ENCODE measurements at regions not wholly inside any gene's neighbourhood (a gene's known extent, or its start where the extent isn't known, plus 50 kb on each side); places are given as distances from the start of the nearest gene placed in this dataset.

DNA sequence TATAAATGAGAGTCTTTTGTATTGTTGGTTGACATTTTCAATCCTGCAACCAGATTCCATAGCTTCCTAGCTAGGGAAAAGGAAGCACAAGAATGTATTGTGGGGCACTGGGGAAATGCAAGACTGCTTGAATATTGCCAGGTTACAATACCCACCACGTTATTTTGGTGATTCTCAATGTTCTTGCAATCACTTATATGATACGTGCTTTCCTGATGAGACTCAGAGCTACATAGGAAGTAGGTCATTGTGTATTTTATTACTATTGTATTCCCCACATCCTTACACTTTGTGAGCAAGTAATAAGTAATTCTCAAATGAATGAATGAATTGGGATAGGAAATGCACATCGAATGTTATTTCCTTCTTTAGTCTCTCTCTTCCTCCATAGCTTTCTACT is 217.1 kb upstream of the CD180 start:
- Histone ChIP-seq H3K36me3 (ENCODE audit: insufficient read depth, low read length) (no peaks in the 10 kb centered on the region), H3K4me3 (ENCODE audit: low read length in 2 of 2) (no peak overlapping the region), H3K9me3 (ENCODE audit: control insufficient read depth in 1 of 2, low read length in 2 of 2) (no peaks in the 10 kb centered on the region), H3K27ac (ENCODE audit: low read depth, low read length) (no peak overlapping the region), H3K4me1 (ENCODE audit: insufficient read depth, low read length) (no peaks in the 10 kb centered on the region), H3K27me3 (ENCODE audit: insufficient read depth, low read length) (no peaks in the 10 kb centered on the region)
- Mint-ChIP-seq H3K4me3 (no peak overlapping the region), H3K36me3 (no peaks in the 10 kb centered on the region), H3K4me1 (peaks cover 6 to 15% (median 10%) of the 10 kb centered on the region in 4 donors), H3K9me3 (peaks cover 0 to 2% (median 0%) of the 10 kb centered on the region in 8 donors), H3K27me3 (peaks cover 0 to 1% of the 10 kb centered on the region in 2 donors), H3K27ac (no peak overlapping the region)
- no peak for DNase-seq
- ChIA-PET CTCF (ENCODE audit: partially characterized antibody) (no interaction called here), POLR2A (ENCODE audit: partially characterized antibody) (no interaction called here)
- intact Hi-C loops (cut with micrococcal nuclease) = no loop called here

DNA sequence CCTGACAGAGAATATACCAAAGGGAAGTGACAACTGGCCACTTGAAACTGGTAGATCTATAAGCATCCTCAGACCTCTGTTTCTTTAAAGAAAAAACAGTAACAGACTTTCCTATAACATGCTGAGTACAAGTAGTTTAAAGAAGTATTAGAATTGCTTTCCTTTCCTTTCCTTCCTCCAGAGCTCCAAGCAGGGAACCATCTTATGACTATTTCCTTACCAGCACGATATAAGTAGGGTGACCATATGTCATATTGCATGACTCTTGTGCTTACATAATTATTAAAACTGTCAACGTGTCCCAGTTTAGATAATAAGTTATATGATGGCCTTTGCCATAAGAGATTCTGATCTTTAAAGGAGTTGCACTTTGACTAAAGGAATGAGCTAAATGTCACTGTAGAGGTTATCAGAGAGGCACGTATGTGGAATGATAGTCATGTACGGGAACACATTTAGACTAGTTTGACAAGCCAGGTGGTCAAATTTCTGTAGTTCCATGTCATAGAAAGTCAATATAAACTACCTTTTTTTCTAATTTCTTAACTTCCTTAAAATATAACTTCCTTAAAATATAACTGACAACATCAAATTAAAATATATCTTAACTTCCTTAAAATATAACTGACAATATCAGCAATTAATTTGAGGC is 212.7 kb upstream of the CD180 start:
- H3K36me3 ChIP-seq (ENCODE audit: insufficient read depth, low read length) = no peaks in the 10 kb centered on the region
- no peak overlapping the region for H3K4me3 ChIP-seq (ENCODE audit: low read length in 2 of 2)
- CTCF ChIA-PET (ENCODE audit: partially characterized antibody) = no interaction called here
- DNase-seq = no peak
- H3K27ac ChIP-seq (ENCODE audit: low read depth, low read length) = no peak overlapping the region
- POLR2A ChIA-PET (ENCODE audit: partially characterized antibody) = no interaction called here
- H3K27ac Mint-ChIP-seq = no peak overlapping the region
- H3K27me3 Mint-ChIP-seq = peaks cover 0 to 4% of the 10 kb centered on the region in 2 donors
- H3K36me3 Mint-ChIP-seq = no peaks in the 10 kb centered on the region
- no peaks in the 10 kb centered on the region for H3K4me1 ChIP-seq (ENCODE audit: insufficient read depth, low read length)
- H3K4me3 Mint-ChIP-seq = no peak overlapping the region
- H3K9me3 ChIP-seq (ENCODE audit: control insufficient read depth in 1 of 2, low read length in 2 of 2) = no peaks in the 10 kb centered on the region
- no peaks in the 10 kb centered on the region for H3K9me3 Mint-ChIP-seq
- H3K4me1 Mint-ChIP-seq = no peaks in the 10 kb centered on the region
- H3K27me3 ChIP-seq (ENCODE audit: insufficient read depth, low read length) = no peaks in the 10 kb centered on the region
- intact Hi-C loops (cut with micrococcal nuclease) = no loop called here

DNA sequence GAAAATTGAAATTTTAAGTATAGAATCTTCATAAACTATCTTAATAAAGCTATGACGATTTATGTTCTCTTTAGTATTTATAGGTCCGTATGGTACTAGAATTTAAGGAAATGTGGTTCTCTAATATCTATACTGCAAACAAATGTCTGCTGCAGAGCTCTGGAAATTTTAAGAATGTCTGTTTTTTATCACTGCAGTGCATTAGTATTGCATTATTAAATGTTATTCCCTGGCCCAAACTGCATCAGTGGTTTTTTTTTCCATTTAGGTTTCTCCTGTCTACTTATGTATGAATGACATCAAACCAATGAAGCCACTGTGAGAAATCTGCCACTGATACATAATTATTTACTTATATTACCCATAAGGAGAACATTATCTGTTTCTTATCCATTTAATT is 211.4 kb upstream of the CD180 start:
- H3K4me3 Mint-ChIP-seq = no peak overlapping the region
- peaks cover 0 to 3% (median 0%) of the 10 kb centered on the region in 8 donors for H3K9me3 Mint-ChIP-seq
- no peaks in the 10 kb centered on the region for H3K27me3 ChIP-seq (ENCODE audit: insufficient read depth, low read length)
- H3K4me3 ChIP-seq (ENCODE audit: low read length in 2 of 2) = no peak overlapping the region
- no peaks in the 10 kb centered on the region for H3K9me3 ChIP-seq (ENCODE audit: control insufficient read depth in 1 of 2, low read length in 2 of 2)
- peaks cover 4 to 8% of the 10 kb centered on the region in 2 donors for H3K27me3 Mint-ChIP-seq
- CTCF ChIA-PET (ENCODE audit: partially characterized antibody) = no interaction called here
- POLR2A ChIA-PET (ENCODE audit: partially characterized antibody) = no interaction called here
- no peaks in the 10 kb centered on the region for H3K36me3 Mint-ChIP-seq
- no peak for DNase-seq
- no peak overlapping the region for H3K27ac Mint-ChIP-seq
- no peak overlapping the region for H3K27ac ChIP-seq (ENCODE audit: low read depth, low read length)
- H3K4me1 ChIP-seq (ENCODE audit: insufficient read depth, low read length) = no peaks in the 10 kb centered on the region
- intact Hi-C loops (cut with micrococcal nuclease) = no loop called here
- no peaks in the 10 kb centered on the region for H3K36me3 ChIP-seq (ENCODE audit: insufficient read depth, low read length)
- no peaks in the 10 kb centered on the region for H3K4me1 Mint-ChIP-seq

DNA sequence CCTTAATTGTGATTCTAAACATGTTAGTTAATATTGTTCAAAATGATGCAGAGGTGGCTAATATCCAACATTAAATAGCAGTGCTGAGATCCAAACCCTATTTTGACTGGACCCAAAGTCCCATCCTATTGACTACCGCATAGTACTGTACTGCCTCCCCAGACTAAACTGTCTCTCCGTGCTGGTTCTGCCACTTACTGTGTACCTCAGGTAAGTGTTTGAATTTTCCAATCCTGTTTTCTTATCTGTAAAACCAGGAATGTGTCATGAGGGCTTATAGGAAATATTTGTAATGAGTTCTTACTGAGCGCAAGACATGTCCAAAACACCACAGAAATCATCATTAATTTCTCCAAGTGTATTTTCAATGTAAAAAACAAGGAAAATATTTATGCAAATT is 209.2 kb upstream of the CD180 start:
- Histone ChIP-seq H3K4me3 (ENCODE audit: low read length in 2 of 2) (no peak overlapping the region), H3K4me1 (ENCODE audit: insufficient read depth, low read length) (no peaks in the 10 kb centered on the region), H3K36me3 (ENCODE audit: insufficient read depth, low read length) (no peaks in the 10 kb centered on the region), H3K27me3 (ENCODE audit: insufficient read depth, low read length) (no peaks in the 10 kb centered on the region), H3K9me3 (ENCODE audit: control insufficient read depth in 1 of 2, low read length in 2 of 2) (no peaks in the 10 kb centered on the region), H3K27ac (ENCODE audit: low read depth, low read length) (no peak overlapping the region)
- POLR2A ChIA-PET (ENCODE audit: partially characterized antibody) = no interaction called here
- intact Hi-C loops (cut with micrococcal nuclease) = no loop called here
- H3K27me3 Mint-ChIP-seq = peaks cover 4 to 8% of the 10 kb centered on the region in 2 donors
- CTCF ChIA-PET (ENCODE audit: partially characterized antibody) = no interaction called here
- no peaks in the 10 kb centered on the region for H3K36me3 Mint-ChIP-seq
- no peak for DNase-seq
- H3K4me1 Mint-ChIP-seq = no peaks in the 10 kb centered on the region
- H3K4me3 Mint-ChIP-seq = no peak overlapping the region
- no peak overlapping the region for H3K27ac Mint-ChIP-seq
- H3K9me3 Mint-ChIP-seq = peaks cover 0 to 3% (median 0%) of the 10 kb centered on the region in 8 donors

DNA sequence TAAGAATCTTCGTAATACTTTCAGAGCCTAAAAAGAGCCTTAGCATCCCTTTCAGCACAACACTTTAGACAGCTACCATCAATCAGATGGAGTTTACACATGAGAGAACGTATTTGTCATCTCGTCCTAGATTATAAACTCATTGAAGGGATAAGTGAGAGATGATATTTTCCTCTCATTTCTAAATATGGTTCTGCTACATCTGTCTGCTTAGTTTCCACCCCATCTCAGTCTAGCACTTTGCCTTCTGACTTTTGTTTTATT is 208.4 kb upstream of the CD180 start:
- intact Hi-C loops (cut with micrococcal nuclease) = no loop called here
- Histone ChIP-seq H3K27ac (ENCODE audit: low read depth, low read length) (no peak overlapping the region), H3K36me3 (ENCODE audit: insufficient read depth, low read length) (no peaks in the 10 kb centered on the region), H3K9me3 (ENCODE audit: control insufficient read depth in 1 of 2, low read length in 2 of 2) (no peaks in the 10 kb centered on the region), H3K4me1 (ENCODE audit: insufficient read depth, low read length) (no peaks in the 10 kb centered on the region), H3K4me3 (ENCODE audit: low read length in 2 of 2) (no peak overlapping the region), H3K27me3 (ENCODE audit: insufficient read depth, low read length) (no peaks in the 10 kb centered on the region)
- no peak overlapping the region for H3K27ac Mint-ChIP-seq
- ChIA-PET POLR2A (ENCODE audit: partially characterized antibody) (no interaction called here), CTCF (ENCODE audit: partially characterized antibody) (no interaction called here)
- no peaks in the 10 kb centered on the region for H3K36me3 Mint-ChIP-seq
- H3K4me1 Mint-ChIP-seq = no peaks in the 10 kb centered on the region
- peaks cover 0 to 3% (median 0%) of the 10 kb centered on the region in 8 donors for H3K9me3 Mint-ChIP-seq
- H3K27me3 Mint-ChIP-seq = peaks cover 4 to 8% of the 10 kb centered on the region in 2 donors
- H3K4me3 Mint-ChIP-seq = no peak overlapping the region
- DNase-seq = no peak

DNA sequence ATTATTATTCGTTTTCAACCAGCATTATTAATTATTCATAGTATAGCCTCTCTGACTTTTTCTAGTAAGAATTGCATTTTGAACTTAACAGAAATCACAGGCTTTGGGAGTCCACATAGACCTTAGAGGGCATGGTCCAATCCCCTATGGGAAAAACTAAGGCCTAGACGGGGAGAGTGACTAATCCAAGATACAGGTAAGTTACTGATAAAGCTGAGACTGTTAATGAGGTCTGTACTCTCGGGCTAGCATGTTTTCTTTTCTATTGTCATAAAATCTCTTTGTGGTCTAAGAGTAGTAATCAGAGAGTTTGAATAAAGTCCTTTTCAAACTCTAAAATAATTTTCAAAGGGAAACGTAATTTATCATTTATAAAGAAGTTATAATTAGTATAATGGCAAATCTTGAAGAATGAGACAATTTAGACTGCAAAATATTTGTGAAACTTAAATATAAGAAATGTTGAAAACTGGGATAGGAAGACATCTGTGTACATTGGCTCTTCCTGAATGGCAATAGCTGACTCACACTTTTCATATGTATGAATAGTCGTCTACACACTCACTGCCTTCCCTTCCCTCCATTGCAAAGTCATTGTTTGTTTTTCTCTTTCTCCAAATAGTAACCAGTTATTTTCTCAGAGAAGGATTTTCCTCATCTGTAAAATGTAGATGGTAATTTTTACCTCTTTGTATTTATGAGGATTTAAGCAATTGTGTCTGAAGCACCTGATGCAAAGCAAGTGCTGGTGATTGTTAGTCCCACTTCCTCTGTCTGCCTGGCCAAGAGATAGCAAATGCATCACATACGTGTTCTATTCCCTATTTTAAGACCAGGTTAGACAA is 207.9 kb upstream of the CD180 start:
- Histone ChIP-seq H3K27me3 (ENCODE audit: insufficient read depth, low read length) (no peaks in the 10 kb centered on the region), H3K9me3 (ENCODE audit: control insufficient read depth in 1 of 2, low read length in 2 of 2) (no peaks in the 10 kb centered on the region), H3K36me3 (ENCODE audit: insufficient read depth, low read length) (no peaks in the 10 kb centered on the region), H3K4me3 (ENCODE audit: low read length in 2 of 2) (no peak overlapping the region), H3K27ac (ENCODE audit: low read depth, low read length) (no peak overlapping the region), H3K4me1 (ENCODE audit: insufficient read depth, low read length) (no peaks in the 10 kb centered on the region)
- H3K36me3 Mint-ChIP-seq = no peaks in the 10 kb centered on the region
- no peak overlapping the region for H3K4me3 Mint-ChIP-seq
- ChIA-PET POLR2A (ENCODE audit: partially characterized antibody) (no interaction called here), CTCF (ENCODE audit: partially characterized antibody) (no interaction called here)
- intact Hi-C loops (cut with micrococcal nuclease) = no loop called here
- peaks cover 0 to 3% (median 0%) of the 10 kb centered on the region in 8 donors for H3K9me3 Mint-ChIP-seq
- H3K27me3 Mint-ChIP-seq = peaks cover 4 to 8% of the 10 kb centered on the region in 2 donors
- no peak for DNase-seq
- H3K27ac Mint-ChIP-seq = no peak overlapping the region
- H3K4me1 Mint-ChIP-seq = no peaks in the 10 kb centered on the region

DNA sequence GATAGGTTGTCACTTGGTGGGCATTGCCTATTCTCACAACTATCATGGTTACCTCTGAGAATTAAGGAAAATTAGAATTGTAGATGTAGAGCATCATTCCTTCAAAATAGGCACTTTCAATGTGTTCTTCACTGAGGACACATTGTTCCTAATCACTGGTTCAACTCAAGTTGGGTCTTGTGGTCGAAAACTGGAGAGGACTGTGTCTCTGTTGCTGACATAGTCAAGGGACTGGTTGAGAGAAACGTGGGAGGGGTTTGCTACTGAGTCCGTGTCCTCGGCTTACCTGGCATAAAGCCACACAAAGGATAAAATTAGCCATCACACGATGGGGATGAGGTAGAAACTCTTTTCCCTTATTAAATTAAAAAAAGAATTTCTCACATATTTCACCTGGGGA is 205.9 kb upstream of the CD180 start:
- Mint-ChIP-seq H3K36me3 (no peaks in the 10 kb centered on the region), H3K4me3 (no peak overlapping the region), H3K4me1 (no peaks in the 10 kb centered on the region), H3K9me3 (peaks cover 0 to 3% (median 0%) of the 10 kb centered on the region in 8 donors), H3K27ac (no peak overlapping the region), H3K27me3 (peaks cover 4 to 6% of the 10 kb centered on the region in 2 donors)
- Histone ChIP-seq H3K27me3 (ENCODE audit: insufficient read depth, low read length) (no peaks in the 10 kb centered on the region), H3K4me3 (ENCODE audit: low read length in 2 of 2) (no peak overlapping the region), H3K36me3 (ENCODE audit: insufficient read depth, low read length) (no peaks in the 10 kb centered on the region), H3K27ac (ENCODE audit: low read depth, low read length) (no peak overlapping the region), H3K9me3 (ENCODE audit: control insufficient read depth in 1 of 2, low read length in 2 of 2) (no peaks in the 10 kb centered on the region), H3K4me1 (ENCODE audit: insufficient read depth, low read length) (no peaks in the 10 kb centered on the region)
- POLR2A ChIA-PET (ENCODE audit: partially characterized antibody) = no interaction called here
- intact Hi-C loops (cut with micrococcal nuclease) = no loop called here
- no peak for DNase-seq
- CTCF ChIA-PET (ENCODE audit: partially characterized antibody) = no interaction called here
